ENCODE measurements at regions not wholly inside any gene's neighbourhood (a gene's known extent, or its start where the extent isn't known, plus 50 kb on each side); places are given as distances from the start of the nearest gene placed in this dataset.

DNA sequence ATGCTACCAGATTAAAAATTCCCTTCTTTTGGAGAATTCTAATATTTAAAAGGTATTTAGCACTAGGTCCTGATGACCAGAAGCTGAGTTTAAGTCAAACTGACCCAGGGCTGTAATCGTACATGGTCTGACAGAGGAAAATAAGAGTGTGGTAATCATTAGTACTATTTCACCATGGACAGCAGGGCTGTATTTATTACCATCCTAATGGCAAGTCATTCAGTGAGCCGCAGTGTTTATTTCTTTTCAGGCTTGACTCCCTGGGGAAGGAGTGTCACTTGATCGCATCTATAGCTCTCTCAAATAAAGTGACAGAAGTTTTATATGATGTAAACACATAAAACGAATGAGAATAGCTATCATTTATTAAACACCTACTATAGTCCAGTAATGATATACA is 261.8 kb downstream of the BTG1 start:
- no peak for TF ChIP-seq EZH2phosphoT487 (IDR thresholded peaks at IDR 0.05; ENCODE audit: low read length)
- TF ChIP-seq, protein P1, sequence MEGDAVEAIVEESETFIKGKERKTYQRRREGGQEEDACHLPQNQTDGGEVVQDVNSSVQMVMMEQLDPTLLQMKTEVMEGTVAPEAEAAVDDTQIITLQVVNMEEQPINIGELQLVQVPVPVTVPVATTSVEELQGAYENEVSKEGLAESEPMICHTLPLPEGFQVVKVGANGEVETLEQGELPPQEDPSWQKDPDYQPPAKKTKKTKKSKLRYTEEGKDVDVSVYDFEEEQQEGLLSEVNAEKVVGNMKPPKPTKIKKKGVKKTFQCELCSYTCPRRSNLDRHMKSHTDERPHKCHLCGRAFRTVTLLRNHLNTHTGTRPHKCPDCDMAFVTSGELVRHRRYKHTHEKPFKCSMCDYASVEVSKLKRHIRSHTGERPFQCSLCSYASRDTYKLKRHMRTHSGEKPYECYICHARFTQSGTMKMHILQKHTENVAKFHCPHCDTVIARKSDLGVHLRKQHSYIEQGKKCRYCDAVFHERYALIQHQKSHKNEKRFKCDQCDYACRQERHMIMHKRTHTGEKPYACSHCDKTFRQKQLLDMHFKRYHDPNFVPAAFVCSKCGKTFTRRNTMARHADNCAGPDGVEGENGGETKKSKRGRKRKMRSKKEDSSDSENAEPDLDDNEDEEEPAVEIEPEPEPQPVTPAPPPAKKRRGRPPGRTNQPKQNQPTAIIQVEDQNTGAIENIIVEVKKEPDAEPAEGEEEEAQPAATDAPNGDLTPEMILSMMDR (IDR thresholded peaks at IDR 0.05; ENCODE audit: low read length) = no peak
